ENCODE measurements at regions not wholly inside any gene's neighbourhood (a gene's known extent, or its start where the extent isn't known, plus 50 kb on each side); places are given as distances from the start of the nearest gene placed in this dataset.

- TF ChIP-seq CTCF (IDR thresholded peaks at IDR 0.05) (no peak), POLR2A (IDR thresholded peaks at IDR 0.05) (no peak)
These were observed 509.2 kb downstream of the ZNF608 start for GRCh38 chr5:124237206-124237695.

Data from uterus (tissue), 2 donors.